ENCODE measurements at regions not wholly inside any gene's neighbourhood (a gene's known extent, or its start where the extent isn't known, plus 50 kb on each side); places are given as distances from the start of the nearest gene placed in this dataset.

GRCh38 chr16:11407047-11407982 is 62.1 kb downstream of the RMI2 start:
- Histone ChIP-seq H3K36me3 (no peaks in the 10 kb centered on the region), H3K4me3 (no peak overlapping the region), H3K4me1 (no peaks in the 10 kb centered on the region), H3K9me3 (no peaks in the 10 kb centered on the region), H3K27me3 (no peaks in the 10 kb centered on the region), H3K27ac (no peak overlapping the region)
- TF ChIP-seq POLR2A (IDR thresholded peaks at IDR 0.05) (no peak), CTCF (IDR thresholded peaks at IDR 0.05) (peak; percentile 53 to 88 (median 62))
- intact Hi-C loops (cut with DNase I; ENCODE audit: low total_unique reads) = loop anchor here (10.0 kb wide), 1 partner anchor 237 kb away; no protein-coding TSS in a partner anchor
- DNase-seq = peak; percentile 60 to 69

GRCh38 chr16:11408216-11408615 is 63.0 kb downstream of the RMI2 start:
- TF ChIP-seq CTCF (IDR thresholded peaks at IDR 0.05) (no peak), POLR2A (IDR thresholded peaks at IDR 0.05) (no peak)
- intact Hi-C loops (cut with DNase I; ENCODE audit: low total_unique reads) = loop anchor here (10.0 kb wide), 1 partner anchor 237 kb away; no protein-coding TSS in a partner anchor
- Histone ChIP-seq H3K4me1 (no peaks in the 10 kb centered on the region), H3K9me3 (no peaks in the 10 kb centered on the region), H3K36me3 (no peaks in the 10 kb centered on the region), H3K4me3 (no peak overlapping the region), H3K27ac (no peak overlapping the region), H3K27me3 (no peaks in the 10 kb centered on the region)
- no peak for DNase-seq

- H3K27ac ChIP-seq = no peak overlapping the region
- no peaks in the 10 kb centered on the region for H3K4me1 ChIP-seq
- H3K4me3 ChIP-seq = no peak overlapping the region
- TF ChIP-seq POLR2A (IDR thresholded peaks at IDR 0.05) (no peak), CTCF (IDR thresholded peaks at IDR 0.05) (no peak)
- no peaks in the 10 kb centered on the region for H3K36me3 ChIP-seq
- DNase-seq = no peak
- H3K27me3 ChIP-seq = no peaks in the 10 kb centered on the region
- intact Hi-C loops (cut with DNase I; ENCODE audit: low total_unique reads) = loop anchor here (10.0 kb wide), 1 partner anchor 235 kb away; no protein-coding TSS in a partner anchor
- no peaks in the 10 kb centered on the region for H3K9me3 ChIP-seq
Observed at GRCh38 chr16:11409398-11409797, 64.1 kb downstream of the RMI2 start.

- Histone ChIP-seq H3K4me1 (no peaks in the 10 kb centered on the region), H3K27ac (no peak overlapping the region), H3K36me3 (no peaks in the 10 kb centered on the region), H3K4me3 (no peak overlapping the region), H3K27me3 (no peaks in the 10 kb centered on the region), H3K9me3 (no peaks in the 10 kb centered on the region)
- intact Hi-C loops (cut with DNase I; ENCODE audit: low total_unique reads) = no loop called here
- TF ChIP-seq POLR2A (IDR thresholded peaks at IDR 0.05) (no peak), CTCF (IDR thresholded peaks at IDR 0.05) (no peak)
- DNase-seq = no peak
Observed at GRCh38 chr16:11410376-11411058, 65.3 kb downstream of the RMI2 start.

GRCh38 chr16:11411059-11411550 is 65.8 kb downstream of the RMI2 start:
- intact Hi-C loops (cut with DNase I; ENCODE audit: low total_unique reads) = no loop called here
- DNase-seq = no peak

More at GRCh38 chr16:11411059-11411550, 65.8 kb downstream of the RMI2 start:
- Histone ChIP-seq H3K9me3 (no peaks in the 10 kb centered on the region), H3K4me1 (no peaks in the 10 kb centered on the region), H3K27me3 (no peaks in the 10 kb centered on the region), H3K4me3 (no peak overlapping the region), H3K27ac (no peak overlapping the region), H3K36me3 (no peaks in the 10 kb centered on the region)
- TF ChIP-seq POLR2A (IDR thresholded peaks at IDR 0.05) = no peak
- no peak for TF ChIP-seq CTCF (IDR thresholded peaks at IDR 0.05)

All from uterus (tissue), 3 donors.